HepG2 (cell line): ENCODE measurements at regions not wholly inside any gene's neighbourhood (a gene's known extent, or its start where the extent isn't known, plus 50 kb on each side); places are given as distances from the start of the nearest gene placed in this dataset.
A peak's percentile ranks its signal among the peaks of the same experiment; 100 is the strongest.

ENCODE experiments used
- ATAC-seq: fragments of 200-7000 bp; cut with Tn5 transposase; 3 replicates; pipeline ENCODE4 v1.9.1; 2020; ENCODE audit warnings: mild to moderate bottlenecking, moderate library complexity
- BruUV-seq: library from RNA; stranded (reverse); fragments of 400-500 nt; replicated peaks from 2 replicates; lab custom pipeline; 2021; lab: Mats Ljungman, UMichigan
- CTCF ChIA-PET: fragments of 300-600 bp; formaldehyde crosslinking; extraction: SDS; loops from one replicate; lab custom pipeline; 2021; ENCODE audit warnings: low total read pairs, inconsistent platforms, low intra/inter-chr PET ratio; lab: Yijun Ruan, JAX
- POLR2A ChIA-PET: fragments of 350-600 bp; sonication (Branson Sonifier 250); formaldehyde crosslinking; loops from one replicate; lab custom pipeline; 2020; ENCODE audit warnings: antibody characterized with exemption, inconsistent platforms; lab: Yijun Ruan, JAX
- DNase-seq: peaks from one replicate; pipeline ENCODE4 v3.0.0-alpha.2; 2015; ENCODE audit warnings: low spot score
- FAIRE-seq: peaks from 3 replicates; lab custom pipeline; 2011; peaks lifted over from hg19 to GRCh38; lab: Jason Lieb, UNC
- H2AFZ ChIP-seq: one replicate; pipeline ENCODE4 v1.6.1; 2011; ENCODE audit warnings: low read length, inconsistent platforms
- H3K27ac ChIP-seq: fragments of 300-600 bp; 3 replicates; pipeline ENCODE4 v1.8.0; 2011; ENCODE audit warnings: mixed run types, mild to moderate bottlenecking, mixed read lengths, low read length, inconsistent platforms; ENCODE audit not compliant: insufficient read depth; ENCODE audit errors: extremely low read length
- H3K27me3 ChIP-seq, 2 experiments: fragments of 200-600 bp in 1 of 2; 2 replicates in 1 of 2; 3 replicates in 1 of 2; pipeline versions ENCODE4 v1.6.0 to v1.8.0; 2011; ENCODE audit warnings: low read length in 2 of 2, mild to moderate bottlenecking in 2 of 2, moderate library complexity in 2 of 2, inconsistent platforms in 1 of 2; ENCODE audit not compliant: insufficient read depth in 2 of 2, control insufficient read depth in 1 of 2
- H3K36me3 ChIP-seq, 2 experiments: fragments of 200-600 bp in 1 of 2; replicated peaks in 1 of 2; 2 replicates in 1 of 2; 3 replicates in 1 of 2; pipeline versions ENCODE4 v1.5.1 to v1.8.0; 2011; ENCODE audit warnings: low read length in 2 of 2, inconsistent platforms in 1 of 2; ENCODE audit not compliant: insufficient read depth in 2 of 2, control insufficient read depth in 1 of 2
- H3K4me1 ChIP-seq: 2 replicates; pipeline ENCODE4 v1.5.1; 2012; ENCODE audit warnings: low read length, inconsistent platforms; ENCODE audit not compliant: insufficient read depth
- H3K4me2 ChIP-seq: 2 replicates; pipeline ENCODE4 v1.6.0; 2011; ENCODE audit warnings: low read depth, low read length, inconsistent platforms
- H3K4me3 ChIP-seq, 3 experiments: fragments of 200-600 bp in 1 of 3; sonication (generic), shearing (Covaris generic) in 1 of 3; replicated peaks in 1 of 3; 2 replicates each; pipeline ENCODE4 v1.5.1; 2011 to 2016; ENCODE audit warnings: low read length in 3 of 3, inconsistent platforms in 2 of 3, low read depth in 2 of 3, mild to moderate bottlenecking in 2 of 3, control low read depth in 1 of 3, mixed read lengths in 1 of 3; ENCODE audit not compliant: insufficient read depth in 1 of 3
- H3K79me2 ChIP-seq: one replicate; pipeline ENCODE4 v1.6.1; 2011; ENCODE audit warnings: low read length, inconsistent platforms; ENCODE audit not compliant: insufficient read depth
- H3K9ac ChIP-seq: 2 replicates; pipeline ENCODE4 v1.6.0; 2011; ENCODE audit warnings: mild to moderate bottlenecking, low read depth, low read length, inconsistent platforms; ENCODE audit not compliant: insufficient read depth
- H3K9me3 ChIP-seq: 2 replicates; pipeline ENCODE4 v1.5.1; 2012; ENCODE audit warnings: mild to moderate bottlenecking, low read length
- H4K20me1 ChIP-seq: 2 replicates; pipeline ENCODE4 v1.6.0; 2011; ENCODE audit warnings: inconsistent platforms, mild to moderate bottlenecking, low read length, moderate library complexity; ENCODE audit not compliant: insufficient read depth
- ARNT ChIP-seq: fragments of 450-650 bp; IDR thresholded peaks from 2 replicates; pipeline ENCODE4 v1.6.1; 2017
- ATF4 ChIP-seq, 2 experiments: fragments of 450-650 bp in 1 of 2; sonication (generic) in 1 of 2; formaldehyde crosslinking; IDR thresholded peaks; 2 replicates each; pipeline versions ENCODE4 v1.5.0 to v1.8.0; 2020 to 2022; ENCODE audit warnings: mild to moderate bottlenecking in 1 of 2, missing genetic modification reagents in 1 of 2
- BRF2 ChIP-seq: sonication (generic); formaldehyde crosslinking; IDR thresholded peaks from 2 replicates; pipeline ENCODE4 v1.8.1; 2022; ENCODE audit warnings: mild to moderate bottlenecking, missing genetic modification reagents
- HNRNPK ChIP-seq: fragments of 200-400 bp; formaldehyde crosslinking; IDR thresholded peaks from 2 replicates; pipeline ENCODE4 v1.6.1; 2018; ENCODE audit warnings: low read length, low read depth, moderate library complexity, mild to moderate bottlenecking; ENCODE audit not compliant: poor library complexity, severe bottlenecking
- MAFF ChIP-seq: IDR thresholded peaks from 2 replicates; pipeline ENCODE4 v1.6.1; 2011; ENCODE audit warnings: low read depth, low read length, improper control_type of control experiment
- MXD1 ChIP-seq: sonication (generic); formaldehyde crosslinking; IDR thresholded peaks from 2 replicates; pipeline ENCODE4 v1.4.0; 2020; ENCODE audit warnings: mild to moderate bottlenecking, missing genetic modification reagents
- NFRKB ChIP-seq: fragments of 450-650 bp; IDR thresholded peaks from 2 replicates; pipeline ENCODE4 v1.6.1; 2017
- RFX5 ChIP-seq: IDR thresholded peaks from 2 replicates; pipeline ENCODE4 v1.6.1; 2011; ENCODE audit warnings: low read depth, low read length, improper control_type of control experiment
- RXRA ChIP-seq: sonication (generic); formaldehyde crosslinking; IDR thresholded peaks from 2 replicates; pipeline ENCODE4 v1.5.1; 2020; ENCODE audit warnings: missing genetic modification reagents
- ZC3H4 ChIP-seq: sonication (generic); formaldehyde crosslinking; IDR thresholded peaks from 2 replicates; pipeline ENCODE4 v1.4.0; 2020; ENCODE audit warnings: missing genetic modification reagents, borderline replicate concordance
- ZNF333 ChIP-seq: sonication (generic); formaldehyde crosslinking; IDR thresholded peaks from 2 replicates; pipeline ENCODE4 v1.4.0; 2020; ENCODE audit warnings: mild to moderate bottlenecking, missing genetic modification reagents, borderline replicate concordance
- ZNF597 ChIP-seq: sonication (generic); formaldehyde crosslinking; IDR thresholded peaks from 2 replicates; pipeline ENCODE4 v1.5.0; 2020; ENCODE audit warnings: missing genetic modification reagents
- ZNF670 ChIP-seq: sonication (generic); formaldehyde crosslinking; IDR thresholded peaks from 2 replicates; pipeline ENCODE4 v1.8.0; 2022; ENCODE audit warnings: mild to moderate bottlenecking, missing genetic modification reagents, borderline replicate concordance
- ZNF7 ChIP-seq: IDR thresholded peaks from 2 replicates; pipeline ENCODE4 v1.6.1; 2016; ENCODE audit warnings: missing biosample characterization, missing genetic modification reagents
- ZNF850 ChIP-seq: sonication (generic); formaldehyde crosslinking; conservative IDR thresholded peaks from 2 replicates; pipeline ENCODE4 v1.9.0; 2021; ENCODE audit warnings: mild to moderate bottlenecking, missing genetic modification reagents
- ZSCAN29 ChIP-seq: sonication (generic); formaldehyde crosslinking; conservative IDR thresholded peaks from 2 replicates; pipeline ENCODE4 v1.4.0; 2020; ENCODE audit warnings: mild to moderate bottlenecking, missing genetic modification reagents
- WGBS: methylation state at CpG from one replicate; pipeline ENCODE4 v1.1.6; 2017; ENCODE audit warnings: low lambda C conversion rate; 5-methylcytosine and 5-hydroxymethylcytosine counted together
- in situ Hi-C: cut with HindIII; loops from 2 replicates; pipeline ENCODE4 v1.10.0; 2017; ENCODE audit warnings: low pct_unique_long_range_greater_than_20kb; ENCODE audit not compliant: extremely low pct_ligation_motif_present
- intact Hi-C: fragments of 100-400 bp; cut with micrococcal nuclease; formaldehyde crosslinking; loops from one replicate; pipeline ENCODE4 v1.10.0; 2022; ENCODE audit not compliant: unreplicated experiment

- 11% methylated on average over 3 of the region's 5 CpGs for WGBS
- H3K4me3 ChIP-seq: no peak overlapping the region
- H3K27me3 ChIP-seq: 0 out of 5 replicates have a peak, but pooled peaks cover 0 to 3% of the 10 kb centered on the region in 2 experiments
- FAIRE-seq (no peak), ATAC-seq (no peak), DNase-seq (no peak)
- H3K4me1 ChIP-seq: peaks cover 38% of the 10 kb centered on the region
- POLR2A ChIA-PET: no interaction called here
- no peak overlapping the region for H3K27ac ChIP-seq
- no peaks in the 10 kb centered on the region for H4K20me1 ChIP-seq
- no peak overlapping the region for H3K9ac ChIP-seq
- no peaks in the 10 kb centered on the region for H3K79me2 ChIP-seq
- H2AFZ ChIP-seq: no peak overlapping the region
- CTCF ChIA-PET: no interaction called here
- in situ Hi-C loops: no loop called here
- intact Hi-C loops: no loop called here
- BruUV-seq: no TSS peak
- H3K9me3 ChIP-seq: no peaks in the 10 kb centered on the region
- H3K36me3 ChIP-seq: no peaks in the 10 kb centered on the region
- TF ChIP-seq ZC3H4 (CRISPR knock-in tag): no peak
- 0 out of 4 replicates have a peak, but pooled peaks of 1 of the 2 experiments have one; percentile 26 for TF ChIP-seq ATF4 (CRISPR knock-in tag; IDR thresholded peaks at IDR 0.05)
- no peak overlapping the region for H3K4me2 ChIP-seq
Measured at GRCh38 chr3:43185274-43185982, 79.5 kb upstream of the POMGNT2 start.

GRCh38 chr3:43183456-43183855 is 77.6 kb upstream of the POMGNT2 start:
- H3K9me3 ChIP-seq: no peaks in the 10 kb centered on the region
- no peak for DNase-seq
- FAIRE-seq: no peak
- ChIA-PET POLR2A (no interaction called here), CTCF (no interaction called here)
- 2% methylated on average over 2 of the region's 2 CpGs for WGBS
- no TSS peak for BruUV-seq
- no peaks in the 10 kb centered on the region for H4K20me1 ChIP-seq
- intact Hi-C loops (no loop called here), in situ Hi-C loops (no loop called here)
- ATAC-seq: no peak
- H3K4me1 ChIP-seq: peaks cover 54% of the 10 kb centered on the region
- no peaks in the 10 kb centered on the region; a peak in 1 of 5 replicates for H3K27me3 ChIP-seq
- no peak overlapping the region for H3K4me2 ChIP-seq
- H3K36me3 ChIP-seq: no peaks in the 10 kb centered on the region
- H3K4me3 ChIP-seq: no peak overlapping the region
- no peak overlapping the region for H3K9ac ChIP-seq
- no peak overlapping the region for H3K27ac ChIP-seq
- no peak overlapping the region for H2AFZ ChIP-seq
- H3K79me2 ChIP-seq: no peaks in the 10 kb centered on the region
- TF ChIP-seq ZNF333 (CRISPR knock-in tag): no peak
- TF ChIP-seq NFRKB: no peak
- no peak for TF ChIP-seq ZSCAN29 (CRISPR knock-in tag)
- no peak for TF ChIP-seq ZNF7
- no peak for TF ChIP-seq ZNF670 (CRISPR knock-in tag)
- TF ChIP-seq ZNF850 (CRISPR knock-in tag): no peak
- TF ChIP-seq ZNF597 (CRISPR knock-in tag): no peak
- no peak for TF ChIP-seq MAFF
- TF ChIP-seq RXRA: no peak
- no peak for TF ChIP-seq MXD1 (CRISPR knock-in tag)
- TF ChIP-seq ARNT: no peak
- no peak for TF ChIP-seq HNRNPK
- no peak for TF ChIP-seq RFX5
- TF ChIP-seq BRF2 (CRISPR knock-in tag): no peak
